ENCODE measurements at regions not wholly inside any gene's neighbourhood (a gene's known extent, or its start where the extent isn't known, plus 50 kb on each side); places are given as distances from the start of the nearest gene placed in this dataset.

- TF ChIP-seq CTCF (IDR thresholded peaks at IDR 0.05; ENCODE audit: poor library complexity, severe bottlenecking): no peak
- TF ChIP-seq SMC3 (conservative IDR thresholded peaks at IDR 0.05; ENCODE audit: poor library complexity): no peak
- no peak for TF ChIP-seq EZH2 (IDR thresholded peaks at IDR 0.05; ENCODE audit: borderline replicate concordance, insufficient read depth, low read length, poor library complexity, severe bottlenecking)
Observed at GRCh38 chr7:42686594-42687156, 225.2 kb downstream of the C7orf25 start.

All from neural cell (in vitro differentiated cells).